CD4-positive, alpha-beta T cell (primary cell): ENCODE measurements at regions not wholly inside any gene's neighbourhood (a gene's known extent, or its start where the extent isn't known, plus 50 kb on each side); places are given as distances from the start of the nearest gene placed in this dataset.

Experiments
- ATAC-seq: fragments of 200-7000 bp; cut with Tn5 transposase; one replicate; pipeline ENCODE4 v1.10.0; 2022; ENCODE audit warnings: mild to moderate bottlenecking; ENCODE audit not compliant: poor library complexity
- CTCF ChIA-PET: fragments of 350-600 bp; sonication (Branson Sonifier 250); formaldehyde crosslinking; loops from one replicate; lab custom pipeline; 2021; ENCODE audit warnings: antibody characterized with exemption, inconsistent platforms; lab: Charles Lee
- POLR2A ChIA-PET: fragments of 350-600 bp; sonication (Branson Sonifier 250); formaldehyde crosslinking; loops from one replicate; lab custom pipeline; 2021; ENCODE audit warnings: antibody characterized with exemption, inconsistent platforms; lab: Charles Lee
- DNase-seq, 14 experiments: peaks; one replicate each; pipeline ENCODE4 v3.0.0-alpha.2; 2013 to 2020; ENCODE audit warnings: mixed read lengths in 2 of 14
- H3K27ac ChIP-seq, 2 donors: one replicate each; pipeline versions ENCODE4 v1.5.1 to v1.7.0; 2013; ENCODE audit warnings: low read length in 2 of 2, low read depth in 1 of 2, mild to moderate bottlenecking in 1 of 2
- H3K27me3 ChIP-seq, 2 experiments: 1 replicate in 1 of 2; 2 replicates in 1 of 2; pipeline versions ENCODE4 v1.6.1 to v1.7.0; 2013; ENCODE audit warnings: low read length in 2 of 2, control low read depth in 1 of 2, mild to moderate bottlenecking in 1 of 2, moderate library complexity in 1 of 2; ENCODE audit not compliant: insufficient read depth in 2 of 2, control insufficient read depth in 1 of 2
- H3K36me3 ChIP-seq: one replicate; pipeline ENCODE4 v1.6.1; 2013; ENCODE audit warnings: low read length, control low read depth; ENCODE audit not compliant: insufficient read depth
- H3K4me1 ChIP-seq: one replicate; pipeline ENCODE4 v1.6.1; 2013; ENCODE audit warnings: low read length, control low read depth; ENCODE audit not compliant: insufficient read depth
- H3K4me3 ChIP-seq: one replicate; pipeline ENCODE4 v1.5.1; 2013; ENCODE audit warnings: mild to moderate bottlenecking, low read length, moderate library complexity
- H3K9me3 ChIP-seq, 2 experiments: 1 replicate in 1 of 2; 2 replicates in 1 of 2; pipeline versions ENCODE4 v1.6.1 to v1.7.0; 2013; ENCODE audit warnings: low read length in 2 of 2, mild to moderate bottlenecking in 2 of 2, control low read depth in 1 of 2, moderate library complexity in 1 of 2; ENCODE audit not compliant: control insufficient read depth in 1 of 2, insufficient read depth in 1 of 2
- H3K27ac Mint-ChIP-seq: one replicate; pipeline ENCODE4 v1.8.0; 2020; ENCODE audit warnings: mixed read lengths
- H3K27me3 Mint-ChIP-seq: one replicate; pipeline ENCODE4 v1.8.0; 2021; ENCODE audit warnings: mixed read lengths
- H3K36me3 Mint-ChIP-seq: one replicate; pipeline ENCODE4 v1.8.0; 2021; ENCODE audit warnings: low read depth, mixed read lengths
- H3K4me1 Mint-ChIP-seq: one replicate; pipeline ENCODE4 v1.8.0; 2021; ENCODE audit warnings: low read depth, mixed read lengths
- H3K4me3 Mint-ChIP-seq: one replicate; pipeline ENCODE4 v1.8.0; 2020; ENCODE audit warnings: mild to moderate bottlenecking, mixed read lengths
- H3K9me3 Mint-ChIP-seq: one replicate; pipeline ENCODE4 v1.8.0; 2020; ENCODE audit warnings: mixed read lengths
- intact Hi-C, 2 experiments: fragments of 100-400 bp; cut with DNase I in 1 of 2; cut with micrococcal nuclease in 1 of 2; formaldehyde crosslinking; loops; one replicate each; pipeline versions ENCODE4 v1.15.1 to v1.9.0; 2023 to 2025; cut with DNase I, micrococcal nuclease
- TF ChIP-seq, protein P1 (sequence below): fragments of 200-600 bp; IDR thresholded peaks from one replicate; pipeline ENCODE4 v1.8.0; 2022; ENCODE audit warnings: antibody characterized with exemption, mild to moderate bottlenecking

DNA sequence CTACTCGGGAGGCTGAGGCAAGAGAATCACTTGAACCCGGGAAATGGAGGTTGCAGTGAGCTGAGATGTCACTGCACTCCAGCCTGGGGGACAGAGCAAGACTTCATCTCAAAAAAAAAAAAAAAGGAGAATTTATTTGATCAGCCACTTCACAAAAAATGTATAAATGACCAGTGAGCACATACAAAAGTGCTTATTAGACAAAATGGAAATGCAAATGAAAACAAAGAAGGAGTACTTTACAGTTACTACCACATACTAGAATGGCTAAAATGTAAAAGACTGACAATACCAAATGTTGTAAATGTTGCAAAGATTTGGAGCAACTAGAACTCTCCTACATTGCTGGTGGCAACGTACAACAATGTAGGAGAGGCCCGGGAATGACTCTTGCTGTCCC lies 241.8 kb upstream of the SOX9 start:
- H3K4me3 Mint-ChIP-seq, result no peak overlapping the region
- ChIA-PET CTCF (no interaction called here), POLR2A (no interaction called here)
- peaks cover 4% of the 10 kb centered on the region for H3K9me3 Mint-ChIP-seq
- Histone ChIP-seq H3K36me3 (no peaks in the 10 kb centered on the region), H3K27me3 (no peaks in the 10 kb centered on the region), H3K27ac (no peak overlapping the region), H3K9me3 (peaks cover 0 to 5% of the 10 kb centered on the region in 2 experiments), H3K4me1 (no peaks in the 10 kb centered on the region), H3K4me3 (no peak overlapping the region)
- no peaks in the 10 kb centered on the region for H3K27me3 Mint-ChIP-seq
- H3K4me1 Mint-ChIP-seq, result no peaks in the 10 kb centered on the region
- intact Hi-C loops, result no loop called here
- TF ChIP-seq, protein P1, sequence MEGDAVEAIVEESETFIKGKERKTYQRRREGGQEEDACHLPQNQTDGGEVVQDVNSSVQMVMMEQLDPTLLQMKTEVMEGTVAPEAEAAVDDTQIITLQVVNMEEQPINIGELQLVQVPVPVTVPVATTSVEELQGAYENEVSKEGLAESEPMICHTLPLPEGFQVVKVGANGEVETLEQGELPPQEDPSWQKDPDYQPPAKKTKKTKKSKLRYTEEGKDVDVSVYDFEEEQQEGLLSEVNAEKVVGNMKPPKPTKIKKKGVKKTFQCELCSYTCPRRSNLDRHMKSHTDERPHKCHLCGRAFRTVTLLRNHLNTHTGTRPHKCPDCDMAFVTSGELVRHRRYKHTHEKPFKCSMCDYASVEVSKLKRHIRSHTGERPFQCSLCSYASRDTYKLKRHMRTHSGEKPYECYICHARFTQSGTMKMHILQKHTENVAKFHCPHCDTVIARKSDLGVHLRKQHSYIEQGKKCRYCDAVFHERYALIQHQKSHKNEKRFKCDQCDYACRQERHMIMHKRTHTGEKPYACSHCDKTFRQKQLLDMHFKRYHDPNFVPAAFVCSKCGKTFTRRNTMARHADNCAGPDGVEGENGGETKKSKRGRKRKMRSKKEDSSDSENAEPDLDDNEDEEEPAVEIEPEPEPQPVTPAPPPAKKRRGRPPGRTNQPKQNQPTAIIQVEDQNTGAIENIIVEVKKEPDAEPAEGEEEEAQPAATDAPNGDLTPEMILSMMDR, result no peak
- H3K27ac Mint-ChIP-seq, result no peak overlapping the region
- ATAC-seq (no peak), DNase-seq (no peak)
- H3K36me3 Mint-ChIP-seq, result no peaks in the 10 kb centered on the region

DNA sequence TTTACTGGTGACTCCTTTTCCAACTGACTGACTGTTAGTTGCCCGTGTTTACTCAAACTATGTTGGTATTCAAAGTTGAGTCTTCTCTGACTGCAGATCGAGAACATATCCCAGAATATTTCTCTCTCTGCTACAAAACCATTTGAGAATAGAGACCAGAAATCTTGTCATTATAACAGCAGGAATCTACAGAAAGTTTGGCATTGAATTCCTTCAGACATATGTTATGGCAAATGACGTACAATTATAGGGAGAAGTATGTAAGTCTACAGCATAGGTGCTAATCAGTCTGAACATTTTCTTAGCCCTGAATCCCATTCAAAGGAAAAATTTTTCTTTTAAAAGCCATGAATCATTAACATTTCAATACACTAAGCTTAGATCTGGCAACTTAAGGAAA lies 239.8 kb upstream of the SOX9 start:
- Histone ChIP-seq H3K36me3 (no peaks in the 10 kb centered on the region), H3K27ac (no peak overlapping the region), H3K9me3 (peaks cover 0 to 5% of the 10 kb centered on the region in 2 experiments), H3K4me3 (no peak overlapping the region), H3K4me1 (no peaks in the 10 kb centered on the region), H3K27me3 (no peaks in the 10 kb centered on the region)
- Mint-ChIP-seq H3K4me1 (no peaks in the 10 kb centered on the region), H3K4me3 (no peak overlapping the region), H3K9me3 (peaks cover 7% of the 10 kb centered on the region), H3K36me3 (no peaks in the 10 kb centered on the region), H3K27ac (no peak overlapping the region), H3K27me3 (no peaks in the 10 kb centered on the region)
- TF ChIP-seq, protein P1, result no peak
- intact Hi-C loops, result no loop called here
- ChIA-PET POLR2A (no interaction called here), CTCF (no interaction called here)
- ATAC-seq (no peak), DNase-seq (no peak)

DNA sequence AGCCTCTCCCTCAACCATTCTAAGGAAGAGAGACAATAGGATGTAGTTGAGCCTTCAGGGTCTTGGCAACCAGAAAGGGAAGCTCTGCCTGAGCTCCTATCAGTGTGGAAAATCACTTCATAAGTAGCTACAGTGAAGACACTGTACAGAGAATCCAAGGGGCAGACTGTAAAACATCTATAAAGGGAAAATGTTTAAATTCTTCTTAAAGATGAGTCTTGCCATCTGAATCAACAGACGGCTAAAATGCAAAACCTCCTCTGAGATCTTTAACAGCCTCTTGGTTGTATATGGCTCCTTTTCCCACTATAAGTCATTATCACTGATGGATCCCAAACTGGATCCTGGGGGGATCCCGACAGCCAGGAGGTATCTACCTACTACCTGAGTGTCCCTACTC lies 239.2 kb upstream of the SOX9 start:
- Mint-ChIP-seq H3K36me3 (no peaks in the 10 kb centered on the region), H3K27ac (no peak overlapping the region), H3K4me3 (no peak overlapping the region), H3K4me1 (no peaks in the 10 kb centered on the region), H3K27me3 (no peaks in the 10 kb centered on the region), H3K9me3 (peaks cover 7% of the 10 kb centered on the region)
- ChIA-PET CTCF (no interaction called here), POLR2A (no interaction called here)
- H3K9me3 ChIP-seq, result peaks cover 0 to 5% of the 10 kb centered on the region in 2 experiments
- ATAC-seq, result no peak
- intact Hi-C loops, result no loop called here
- H3K27ac ChIP-seq, result no peak overlapping the region
- H3K4me3 ChIP-seq, result no peak overlapping the region
- H3K36me3 ChIP-seq, result no peaks in the 10 kb centered on the region
- no peak for DNase-seq
- TF ChIP-seq, protein P1, result no peak
- no peaks in the 10 kb centered on the region for H3K27me3 ChIP-seq
- no peaks in the 10 kb centered on the region for H3K4me1 ChIP-seq
